ENCODE measurements at regions not wholly inside any gene's neighbourhood (a gene's known extent, or its start where the extent isn't known, plus 50 kb on each side); places are given as distances from the start of the nearest gene placed in this dataset.

DNA sequence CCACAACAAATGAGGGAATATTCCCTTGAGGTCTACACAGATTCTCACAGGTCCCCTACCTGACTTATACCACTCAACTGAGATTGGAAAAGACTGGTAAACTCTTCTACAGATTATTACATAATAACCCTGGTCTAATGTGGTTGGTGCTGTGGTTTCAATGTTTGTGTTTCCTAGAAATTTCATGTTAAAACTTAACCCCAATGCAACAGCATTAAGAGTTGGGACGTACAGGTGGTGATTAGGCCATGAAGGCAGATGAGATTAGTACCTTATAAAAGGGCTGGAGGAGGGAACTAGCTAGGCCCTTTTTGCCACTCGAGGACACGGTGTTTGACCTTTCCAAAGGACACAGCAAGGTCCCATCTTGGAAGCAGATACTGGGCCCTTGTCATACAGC is 84.3 kb upstream of the TAPT1 start:
- no peak overlapping the region for H3K4me3 ChIP-seq (replicated peaks in 1 of 3; ENCODE audit: insufficient read depth in 1 of 3, low read depth in 1 of 3, low read length in 3 of 3)
- H3K9me3 ChIP-seq (replicated peaks; ENCODE audit: control insufficient read depth, insufficient read depth, low read length), result no peaks in the 10 kb centered on the region
- TF ChIP-seq, protein P1, sequence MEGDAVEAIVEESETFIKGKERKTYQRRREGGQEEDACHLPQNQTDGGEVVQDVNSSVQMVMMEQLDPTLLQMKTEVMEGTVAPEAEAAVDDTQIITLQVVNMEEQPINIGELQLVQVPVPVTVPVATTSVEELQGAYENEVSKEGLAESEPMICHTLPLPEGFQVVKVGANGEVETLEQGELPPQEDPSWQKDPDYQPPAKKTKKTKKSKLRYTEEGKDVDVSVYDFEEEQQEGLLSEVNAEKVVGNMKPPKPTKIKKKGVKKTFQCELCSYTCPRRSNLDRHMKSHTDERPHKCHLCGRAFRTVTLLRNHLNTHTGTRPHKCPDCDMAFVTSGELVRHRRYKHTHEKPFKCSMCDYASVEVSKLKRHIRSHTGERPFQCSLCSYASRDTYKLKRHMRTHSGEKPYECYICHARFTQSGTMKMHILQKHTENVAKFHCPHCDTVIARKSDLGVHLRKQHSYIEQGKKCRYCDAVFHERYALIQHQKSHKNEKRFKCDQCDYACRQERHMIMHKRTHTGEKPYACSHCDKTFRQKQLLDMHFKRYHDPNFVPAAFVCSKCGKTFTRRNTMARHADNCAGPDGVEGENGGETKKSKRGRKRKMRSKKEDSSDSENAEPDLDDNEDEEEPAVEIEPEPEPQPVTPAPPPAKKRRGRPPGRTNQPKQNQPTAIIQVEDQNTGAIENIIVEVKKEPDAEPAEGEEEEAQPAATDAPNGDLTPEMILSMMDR (IDR thresholded peaks at IDR 0.05; ENCODE audit: extremely low read depth in 1 of 2, insufficient read depth in 1 of 2, low read depth in 1 of 2, low read length in 2 of 2), result no peak
- TF ChIP-seq POLR2AphosphoS5 (IDR thresholded peaks at IDR 0.05; ENCODE audit: insufficient read depth, low read depth, low read length) (no peak), MYC (IDR thresholded peaks at IDR 0.05; ENCODE audit: low read depth, low read length) (no peak), FOS (IDR thresholded peaks at IDR 0.05; ENCODE audit: borderline replicate concordance, insufficient read depth, low read length) (no peak), JUN (IDR thresholded peaks at IDR 0.05; ENCODE audit: borderline replicate concordance, insufficient read depth, insufficient read length, low read depth) (no peak), POLR2A (IDR thresholded peaks at IDR 0.05; ENCODE audit: low read depth, low read length) (no peak), GATA2 (IDR thresholded peaks at IDR 0.05; ENCODE audit: insufficient read depth, insufficient read length, low read depth, low read length) (no peak), EZH2 (IDR thresholded peaks at IDR 0.05; ENCODE audit: borderline replicate concordance, low read depth, low read length, severe bottlenecking) (no peak)
- TF ChIP-seq, protein P2, sequence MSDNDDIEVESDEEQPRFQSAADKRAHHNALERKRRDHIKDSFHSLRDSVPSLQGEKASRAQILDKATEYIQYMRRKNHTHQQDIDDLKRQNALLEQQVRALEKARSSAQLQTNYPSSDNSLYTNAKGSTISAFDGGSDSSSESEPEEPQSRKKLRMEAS (IDR thresholded peaks at IDR 0.05; ENCODE audit: insufficient read depth, insufficient read length), result no peak
- no peaks in the 10 kb centered on the region for H3K9me1 ChIP-seq (replicated peaks; ENCODE audit: control insufficient read depth, extremely low read depth, insufficient read depth, low read length)
- dilution Hi-C loops (cut with MboI; ENCODE audit: extremely low pct_ligation_motif_present, low sequenced_read_pairs) (no loop called here), intact Hi-C loops (cut with micrococcal nuclease) (no loop called here)
- H2AFZ ChIP-seq (ENCODE audit: low read depth, low read length), result no peak overlapping the region
- H3K4me2 ChIP-seq (ENCODE audit: insufficient read depth, low read length), result no peak overlapping the region
- ChIA-PET CTCF (interaction anchor here (1.2 kb wide), 1 partner anchor 20 kb away, joined by 3 read pairs; no protein-coding TSS in a partner anchor), POLR2A (no interaction called here)
- no peaks in the 10 kb centered on the region for H3K79me2 ChIP-seq (ENCODE audit: control insufficient read depth, insufficient read depth, low read length)
- no TSS peak for BruUV-seq (replicated peaks)
- no peaks in the 10 kb centered on the region for H4K20me1 ChIP-seq (replicated peaks; ENCODE audit: control insufficient read depth, extremely low read depth, insufficient read depth, low read length)
- H3K4me1 ChIP-seq (ENCODE audit: control insufficient read depth, extremely low read depth, insufficient read depth, low read length), result no peaks in the 10 kb centered on the region
- no peak overlapping the region for H3K9ac ChIP-seq (replicated peaks; ENCODE audit: extremely low read depth, insufficient read depth, low read length)
- FAIRE-seq, result no peak
- no peaks in the 10 kb centered on the region for H3K36me3 ChIP-seq (ENCODE audit: control insufficient read depth in 2 of 2, extremely low read depth in 1 of 2, insufficient read depth in 2 of 2, low read length in 2 of 2)
- peaks cover 0 to 3% of the 10 kb centered on the region in 2 experiments for H3K27me3 ChIP-seq (ENCODE audit: control insufficient read depth in 2 of 2, insufficient read depth in 2 of 2, low read length in 2 of 2)
- no peak for DNase-seq (ENCODE audit: low read depth, low spot score)
- no peak overlapping the region for H3K27ac ChIP-seq (ENCODE audit: insufficient read depth, low read depth, low read length)

Measured in endothelial cell of umbilical vein (primary cell).